Natural killer cell (primary cell): ENCODE measurements at regions not wholly inside any gene's neighbourhood (a gene's known extent, or its start where the extent isn't known, plus 50 kb on each side); places are given as distances from the start of the nearest gene placed in this dataset.
"Not testable (repeated sequence)": the region's sequence is repeated elsewhere in the genome, so short reads cannot be mapped to it uniquely, and the experiment has no call there.

ENCODE experiments used
- ATAC-seq, 3 donors: fragments of 150-1000 bp in 2 of 3; fragments of 200-7000 bp in 1 of 3; cut with Tn5 transposase; 1 replicate in 1 of 3; 2 replicates in 2 of 3; pipeline ENCODE4 v1.10.0; 2021; ENCODE audit warnings: mild to moderate bottlenecking in 2 of 3, moderate library complexity in 2 of 3
- DNase-seq, 2 donors: peaks; one replicate each; pipeline versions ENCODE4 v3.0.0 to v3.0.0-alpha.2; 2013 to 2021; ENCODE audit warnings: mixed read lengths in 1 of 2
- H3K27ac ChIP-seq: one replicate; pipeline ENCODE4 v1.5.1; 2013; ENCODE audit warnings: mild to moderate bottlenecking, low read length
- H3K27me3 ChIP-seq: one replicate; pipeline ENCODE4 v1.6.1; 2013; ENCODE audit warnings: low read length; ENCODE audit not compliant: control insufficient read depth, insufficient read depth
- H3K36me3 ChIP-seq: one replicate; pipeline ENCODE4 v1.6.1; 2013; ENCODE audit warnings: low read length; ENCODE audit not compliant: control insufficient read depth, insufficient read depth
- H3K4me1 ChIP-seq: one replicate; pipeline ENCODE4 v1.6.1; 2013; ENCODE audit warnings: low read length; ENCODE audit not compliant: control insufficient read depth, insufficient read depth
- H3K4me3 ChIP-seq: one replicate; pipeline ENCODE4 v1.5.1; 2013; ENCODE audit warnings: low read length
- H3K9me3 ChIP-seq: one replicate; pipeline ENCODE4 v1.6.1; 2013; ENCODE audit warnings: low read length; ENCODE audit not compliant: control insufficient read depth, insufficient read depth
- H3K27ac Mint-ChIP-seq, 2 donors: one replicate each; pipeline ENCODE4 v1.8.0; 2022; ENCODE audit warnings: mild to moderate bottlenecking in 2 of 2, mixed read lengths in 2 of 2, moderate library complexity in 1 of 2
- H3K27me3 Mint-ChIP-seq, 2 donors: one replicate each; pipeline ENCODE4 v1.8.0; 2022; ENCODE audit warnings: low read depth in 2 of 2, mixed read lengths in 2 of 2
- H3K36me3 Mint-ChIP-seq: one replicate; pipeline ENCODE4 v1.8.0; 2022; ENCODE audit warnings: mixed read lengths
- H3K4me1 Mint-ChIP-seq, 2 donors: one replicate each; pipeline ENCODE4 v1.8.0; 2022; ENCODE audit warnings: mixed read lengths in 2 of 2
- H3K4me3 Mint-ChIP-seq: one replicate; pipeline ENCODE4 v1.8.0; 2022; ENCODE audit warnings: mild to moderate bottlenecking, moderate library complexity, mixed read lengths
- H3K9me3 Mint-ChIP-seq, 2 donors: one replicate each; pipeline ENCODE4 v1.8.0; 2022; ENCODE audit warnings: mixed read lengths in 2 of 2
- CTCF ChIP-seq: fragments of 200-600 bp; IDR thresholded peaks from one replicate; pipeline ENCODE4 v1.8.0; 2022; ENCODE audit warnings: antibody characterized with exemption
- WGBS: methylation state at CpG from one replicate; pipeline ENCODE4 v1.1.7; 2013; ENCODE audit warnings: missing lambda C conversion rate; ENCODE audit not compliant: insufficient coverage; 5-methylcytosine and 5-hydroxymethylcytosine counted together
- intact Hi-C: fragments of 100-400 bp; cut with micrococcal nuclease; formaldehyde crosslinking; loops from one replicate; pipeline ENCODE4 v1.14.2; 2022

DNA sequence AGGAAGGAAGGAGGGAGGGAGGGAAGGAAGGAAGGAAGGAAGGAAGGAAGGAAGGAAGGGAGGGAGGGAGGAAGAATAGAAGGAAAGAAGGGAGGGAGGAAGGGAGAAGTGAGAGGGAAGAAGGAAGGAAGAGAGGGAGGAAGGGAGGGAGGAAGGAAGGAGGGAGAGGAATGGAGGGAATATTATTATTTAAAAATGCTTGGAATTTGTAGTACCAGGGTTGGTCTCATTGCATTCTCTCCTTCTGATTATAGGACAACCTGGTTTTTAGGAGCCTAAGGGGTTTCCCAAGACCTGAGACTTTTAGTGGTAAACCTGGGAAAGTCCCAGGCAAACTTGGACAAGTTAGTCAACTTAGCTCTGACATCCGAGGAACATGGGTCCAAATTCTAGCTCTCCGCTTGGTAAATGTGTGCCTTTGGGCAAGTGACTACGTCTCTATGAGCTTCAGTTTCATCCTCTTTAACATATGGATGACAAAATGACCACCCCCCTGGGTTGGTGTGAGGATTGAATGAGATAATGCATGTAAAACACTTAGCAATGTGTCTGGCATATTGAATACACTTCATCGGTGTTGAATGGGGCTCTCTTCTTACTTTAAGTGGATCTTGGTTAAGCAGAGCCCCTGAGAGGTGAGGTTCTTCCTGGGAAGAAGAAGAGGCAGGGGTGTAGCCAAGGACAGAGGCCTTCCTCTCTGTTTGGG lies 690.7 kb upstream of the TBX3 start:
- Mint-ChIP-seq H3K36me3 (no peaks in the 10 kb centered on the region), H3K4me1 (peaks cover 0 to 5% of the 10 kb centered on the region in 2 donors), H3K27me3 (no peaks in the 10 kb centered on the region), H3K4me3 (no peak overlapping the region), H3K9me3 (peaks cover 12% of the 10 kb centered on the region in 2 donors), H3K27ac (no peak overlapping the region)
- H3K4me3 ChIP-seq, result no peak overlapping the region
- no peak overlapping the region for H3K27ac ChIP-seq
- intact Hi-C loops, result no loop called here
- DNase-seq (no peak), ATAC-seq (no peak)
- H3K9me3 ChIP-seq, result peaks cover 6% of the 10 kb centered on the region
- no peaks in the 10 kb centered on the region for H3K4me1 ChIP-seq
- no peak for TF ChIP-seq CTCF
- 100% methylated on average over 3 of the region's 4 CpGs for WGBS
- no peaks in the 10 kb centered on the region for H3K27me3 ChIP-seq
- H3K36me3 ChIP-seq, result no peaks in the 10 kb centered on the region

DNA sequence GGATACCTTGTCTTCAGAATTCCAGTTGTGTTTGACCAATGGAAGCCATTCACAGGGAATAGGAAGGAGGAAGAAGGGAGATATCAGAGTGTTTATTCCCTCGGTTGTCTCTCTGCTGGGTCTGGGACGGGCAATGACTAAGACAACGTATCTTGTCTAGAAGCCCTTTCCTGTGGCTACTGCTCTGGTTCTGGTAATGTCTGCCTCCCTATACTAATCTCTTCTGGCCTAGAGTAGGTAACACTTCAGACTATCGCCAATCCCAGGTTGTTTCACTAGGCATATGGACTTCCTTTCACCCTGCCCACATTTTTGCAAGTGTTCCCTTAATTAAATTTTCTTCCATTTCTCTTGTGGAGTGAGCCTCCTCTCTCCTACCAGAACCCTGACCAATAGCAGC lies 687.7 kb upstream of the TBX3 start:
- WGBS, result 89% methylated on average over 4 of the region's 4 CpGs
- DNase-seq (no peak), ATAC-seq (no peak)
- TF ChIP-seq CTCF, result no peak
- Histone ChIP-seq H3K27me3 (no peaks in the 10 kb centered on the region), H3K4me3 (no peak overlapping the region), H3K4me1 (no peaks in the 10 kb centered on the region), H3K36me3 (no peaks in the 10 kb centered on the region), H3K27ac (no peak overlapping the region), H3K9me3 (peaks cover 6% of the 10 kb centered on the region)
- intact Hi-C loops, result no loop called here
- H3K4me1 Mint-ChIP-seq, result peaks cover 0 to 5% of the 10 kb centered on the region in 2 donors
- H3K4me3 Mint-ChIP-seq, result no peak overlapping the region
- H3K27me3 Mint-ChIP-seq, result no peaks in the 10 kb centered on the region
- no peaks in the 10 kb centered on the region for H3K36me3 Mint-ChIP-seq
- no peak overlapping the region for H3K27ac Mint-ChIP-seq
- H3K9me3 Mint-ChIP-seq, result peaks cover 14 to 15% of the 10 kb centered on the region in 2 donors

GRCh38 chr12:115370650-115371049 lies 686.7 kb upstream of the TBX3 start:
- Mint-ChIP-seq H3K9me3 (peaks cover 14 to 15% of the 10 kb centered on the region in 2 donors), H3K27me3 (no peaks in the 10 kb centered on the region), H3K36me3 (no peaks in the 10 kb centered on the region), H3K27ac (no peak overlapping the region), H3K4me3 (no peak overlapping the region), H3K4me1 (peaks cover 0 to 5% of the 10 kb centered on the region in 2 donors)
- H3K36me3 ChIP-seq, result no peaks in the 10 kb centered on the region
- intact Hi-C loops, result no loop called here
- H3K27me3 ChIP-seq, result no peaks in the 10 kb centered on the region
- H3K9me3 ChIP-seq, result peaks cover 6% of the 10 kb centered on the region
- no peak overlapping the region for H3K4me3 ChIP-seq
- no peak for ATAC-seq
- H3K27ac ChIP-seq, result no peak overlapping the region
- no peak for TF ChIP-seq CTCF
- no peaks in the 10 kb centered on the region for H3K4me1 ChIP-seq
- 65% methylated on average over 6 of the region's 6 CpGs for WGBS
- DNase-seq, result no peak

DNA sequence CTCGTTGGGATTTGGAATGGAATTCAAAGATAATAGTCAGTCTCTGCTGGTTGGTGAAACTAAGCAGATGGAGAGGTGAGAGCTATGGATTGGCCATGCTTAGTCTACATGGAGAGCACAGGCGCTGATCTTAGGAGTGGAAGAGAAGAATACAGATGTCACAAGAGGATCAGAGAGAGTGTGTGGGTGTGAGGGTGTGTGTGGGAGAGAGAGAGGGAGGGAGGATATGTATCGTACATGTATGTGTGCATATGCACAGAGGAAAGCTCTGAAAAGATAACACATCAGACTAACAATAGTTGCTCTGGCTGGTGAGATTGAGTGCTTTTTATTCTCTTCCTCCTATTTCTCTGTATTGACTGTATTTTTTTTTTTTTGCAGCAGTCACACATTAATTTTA lies 686.2 kb upstream of the TBX3 start:
- Mint-ChIP-seq H3K36me3 (no peaks in the 10 kb centered on the region), H3K27ac (no peak overlapping the region)
- intact Hi-C loops, result no loop called here

GRCh38 chr12:115366277-115366676 lies 682.3 kb upstream of the TBX3 start:
- ATAC-seq, H3K4me1 ChIP-seq, H3K27ac ChIP-seq, DNase-seq, H3K9me3 ChIP-seq, H3K4me3 Mint-ChIP-seq, H3K27me3 Mint-ChIP-seq, H3K36me3 Mint-ChIP-seq, H3K4me1 Mint-ChIP-seq, intact Hi-C loops, H3K9me3 Mint-ChIP-seq, H3K4me3 ChIP-seq, H3K27ac Mint-ChIP-seq, H3K27me3 ChIP-seq, H3K36me3 ChIP-seq: not testable (repeated sequence)
- 90% methylated on average over 4 of the region's 4 CpGs for WGBS

More for the DNA sequence above, 686.2 kb upstream of the TBX3 start:
- Mint-ChIP-seq H3K27me3 (no peaks in the 10 kb centered on the region), H3K4me1 (peaks cover 0 to under 1% of the 10 kb centered on the region in 2 donors), H3K9me3 (peaks cover 11 to 12% of the 10 kb centered on the region in 2 donors), H3K4me3 (no peak overlapping the region)
- WGBS, result 74% methylated on average over 2 of the region's 3 CpGs
- no peak overlapping the region for H3K4me3 ChIP-seq
- H3K27me3 ChIP-seq, result no peaks in the 10 kb centered on the region
- H3K27ac ChIP-seq, result no peak overlapping the region
- H3K9me3 ChIP-seq, result peaks cover 6% of the 10 kb centered on the region
- H3K36me3 ChIP-seq, result no peaks in the 10 kb centered on the region
- DNase-seq (no peak), ATAC-seq (no peak)
- TF ChIP-seq CTCF, result no peak
- no peaks in the 10 kb centered on the region for H3K4me1 ChIP-seq
